ENCODE measurements at regions not wholly inside any gene's neighbourhood (a gene's known extent, or its start where the extent isn't known, plus 50 kb on each side); places are given as distances from the start of the nearest gene placed in this dataset.

GRCh38 chr20:24411003-24411833 is 58.2 kb upstream of the SYNDIG1 start:
- Histone ChIP-seq H2AFZ (no peak overlapping the region), H3K4me3 (no peak overlapping the region), H4K20me1 (ENCODE audit: insufficient read depth) (no peaks in the 10 kb centered on the region), H3K4me2 (no peak overlapping the region), H3F3A (ENCODE audit: insufficient read depth, low read depth) (no peaks in the 10 kb centered on the region), H3K9me3 (ENCODE audit: insufficient read depth, low read depth) (peaks cover 4% of the 10 kb centered on the region; the same call in 1 of the 2 replicates), H3K79me2 (ENCODE audit: low read depth) (no peaks in the 10 kb centered on the region), H3K4me1 (replicated peaks; ENCODE audit: insufficient read depth) (no peaks in the 10 kb centered on the region), H3K27me3 (ENCODE audit: insufficient read depth, low read depth) (no peaks in the 10 kb centered on the region; the same call in 1 of the 2 replicates), H3K9me2 (ENCODE audit: insufficient read depth) (no peaks in the 10 kb centered on the region; the same call in 1 of the 2 replicates), H3K36me3 (ENCODE audit: low read depth) (no peaks in the 10 kb centered on the region), H3K27ac (no peak overlapping the region)
- CTCF ChIA-PET, result no interaction called here
- TF ChIP-seq EZH2 (IDR thresholded peaks at IDR 0.05; ENCODE audit: low read depth) (no peak), CTCF (conservative IDR thresholded peaks at IDR 0.05) (no peak)
- no peak for DNase-seq
- BruUV-seq (replicated peaks), result no TSS peak
- intact Hi-C loops (cut with micrococcal nuclease; ENCODE audit: unreplicated experiment), result no loop called here
- POLR2A ChIA-PET (ENCODE audit: unreplicated experiment), result no interaction called here

GRCh38 chr20:24407151-24407550 is 62.3 kb upstream of the SYNDIG1 start:
- POLR2A ChIA-PET (ENCODE audit: unreplicated experiment), result no interaction called here
- Histone ChIP-seq H3K27me3 (ENCODE audit: insufficient read depth, low read depth) (no peaks in the 10 kb centered on the region; the same call in 1 of the 2 replicates), H3K4me2 (no peak overlapping the region), H3K79me2 (ENCODE audit: low read depth) (no peaks in the 10 kb centered on the region), H3K36me3 (ENCODE audit: low read depth) (no peaks in the 10 kb centered on the region), H3F3A (ENCODE audit: insufficient read depth, low read depth) (no peaks in the 10 kb centered on the region), H4K20me1 (ENCODE audit: insufficient read depth) (no peaks in the 10 kb centered on the region), H3K4me1 (replicated peaks; ENCODE audit: insufficient read depth) (no peaks in the 10 kb centered on the region), H2AFZ (no peak overlapping the region), H3K9me3 (ENCODE audit: insufficient read depth, low read depth) (no peaks in the 10 kb centered on the region), H3K9me2 (ENCODE audit: insufficient read depth) (no peaks in the 10 kb centered on the region; the same call in 1 of the 2 replicates), H3K27ac (no peak overlapping the region), H3K4me3 (no peak overlapping the region)
- no peak for DNase-seq
- CTCF ChIA-PET, result no interaction called here
- intact Hi-C loops (cut with micrococcal nuclease; ENCODE audit: unreplicated experiment), result no loop called here
- TF ChIP-seq CTCF (conservative IDR thresholded peaks at IDR 0.05) (no peak), EZH2 (IDR thresholded peaks at IDR 0.05; ENCODE audit: low read depth) (no peak)
- no TSS peak for BruUV-seq (replicated peaks)

DNA sequence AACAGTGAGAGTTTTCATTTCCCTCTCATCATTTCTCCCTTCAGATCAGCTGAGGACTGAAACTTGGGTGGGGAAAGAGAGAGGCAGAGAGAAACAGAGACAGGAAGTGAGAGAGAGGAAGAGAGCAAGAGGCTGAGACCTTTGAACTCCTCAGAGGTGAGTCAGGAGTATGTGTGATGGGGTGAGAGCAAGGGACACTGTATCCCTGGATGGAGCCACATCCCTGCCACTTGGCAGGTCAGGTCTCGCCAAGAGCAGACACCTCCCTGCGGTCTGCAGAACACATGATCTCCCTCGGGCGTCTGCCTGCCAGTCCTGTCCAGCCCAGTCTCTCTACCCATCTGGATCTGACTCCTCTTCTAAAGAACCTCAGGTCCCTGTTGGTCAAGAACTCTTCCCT is 62.7 kb upstream of the SYNDIG1 start:
- H3K4me2 ChIP-seq, result no peak overlapping the region
- no peaks in the 10 kb centered on the region for H3K79me2 ChIP-seq (ENCODE audit: low read depth)
- ChIA-PET POLR2A (ENCODE audit: unreplicated experiment) (no interaction called here), CTCF (no interaction called here)
- H3K9me3 ChIP-seq (ENCODE audit: insufficient read depth, low read depth), result no peaks in the 10 kb centered on the region
- no peak overlapping the region for H3K4me3 ChIP-seq
- DNase-seq, result peak in 1 of 2 experiments; percentile 5
- H3K27ac ChIP-seq, result no peak overlapping the region
- no peaks in the 10 kb centered on the region for H3K36me3 ChIP-seq (ENCODE audit: low read depth)
- no peaks in the 10 kb centered on the region; the same call in 1 of the 2 replicates for H3K9me2 ChIP-seq (ENCODE audit: insufficient read depth)
- no peak overlapping the region for H2AFZ ChIP-seq
- no peaks in the 10 kb centered on the region; the same call in 1 of the 2 replicates for H3K27me3 ChIP-seq (ENCODE audit: insufficient read depth, low read depth)
- intact Hi-C loops (cut with micrococcal nuclease; ENCODE audit: unreplicated experiment), result no loop called here
- BruUV-seq (replicated peaks), result no TSS peak
- TF ChIP-seq EZH2 (IDR thresholded peaks at IDR 0.05; ENCODE audit: low read depth) (no peak), CTCF (conservative IDR thresholded peaks at IDR 0.05) (no peak)
- no peaks in the 10 kb centered on the region for H3F3A ChIP-seq (ENCODE audit: insufficient read depth, low read depth)
- H3K4me1 ChIP-seq (replicated peaks; ENCODE audit: insufficient read depth), result no peaks in the 10 kb centered on the region
- H4K20me1 ChIP-seq (ENCODE audit: insufficient read depth), result no peaks in the 10 kb centered on the region
